ENCODE measurements at regions not wholly inside any gene's neighbourhood (a gene's known extent, or its start where the extent isn't known, plus 50 kb on each side); places are given as distances from the start of the nearest gene placed in this dataset.
"Not testable (repeated sequence)": the region's sequence is repeated elsewhere in the genome, so short reads cannot be mapped to it uniquely, and the experiment has no call there.

DNA sequence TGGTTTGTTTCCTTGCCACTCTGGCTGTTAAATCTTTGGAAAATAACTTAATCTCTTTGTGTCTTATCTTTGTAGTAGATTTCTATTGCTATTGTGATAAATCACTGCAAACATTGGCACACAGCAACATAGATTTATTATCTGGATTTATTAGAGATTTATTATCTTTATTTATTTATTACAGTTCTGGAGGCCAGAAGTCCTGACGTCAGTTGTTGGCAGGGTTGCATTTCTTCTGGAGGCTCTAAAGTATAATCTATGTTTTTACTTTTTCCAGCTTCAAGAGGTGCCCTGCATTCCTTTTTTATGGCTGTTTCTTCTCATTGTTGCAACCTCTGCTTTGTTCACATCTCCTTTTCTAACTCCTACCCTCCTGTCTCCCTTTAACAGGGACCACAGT lies 542.8 kb downstream of the GRXCR1 start:
- no peak for DNase-seq (ENCODE audit: low read depth)

DNA sequence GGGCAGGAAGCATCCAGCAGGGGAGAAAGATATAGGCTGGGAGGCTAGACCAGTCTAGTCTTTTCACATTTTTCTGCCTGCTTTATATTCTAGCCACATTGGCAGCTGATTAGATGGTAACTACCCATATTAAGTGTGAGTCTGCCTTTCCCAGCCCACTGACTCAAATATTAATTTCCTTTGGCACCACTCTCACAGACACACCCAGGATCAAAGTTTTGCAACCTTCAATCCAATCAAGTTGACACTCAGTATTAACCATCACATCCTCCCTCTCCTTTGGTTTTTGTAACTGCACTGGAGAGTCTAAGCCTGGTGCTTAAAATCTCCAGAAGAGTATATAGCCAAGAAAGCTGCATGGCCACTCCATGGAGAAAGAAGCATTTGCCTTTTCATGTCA lies 560.4 kb downstream of the GRXCR1 start:
- no peak for DNase-seq (ENCODE audit: low read depth)

DNA sequence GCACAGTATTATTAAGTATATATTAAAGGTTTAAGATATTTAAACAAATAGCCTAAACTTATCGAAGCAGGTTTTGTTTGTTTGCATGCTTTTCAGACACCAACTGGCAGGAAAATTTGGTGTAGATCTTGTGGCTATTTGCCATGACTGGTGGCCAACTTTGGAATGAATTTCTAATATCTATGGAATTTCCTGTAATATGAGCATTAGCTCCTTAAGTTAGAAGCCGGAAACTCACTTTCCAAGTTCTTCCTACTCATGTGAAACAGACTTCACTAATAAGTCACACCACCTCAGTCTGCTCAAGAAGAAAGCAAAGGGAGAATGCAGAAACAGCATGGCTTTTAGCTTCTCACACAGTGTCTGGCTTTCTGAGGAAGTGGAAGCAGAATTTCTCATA lies 563.9 kb downstream of the GRXCR1 start:
- DNase-seq (ENCODE audit: low read depth): no peak

DNA sequence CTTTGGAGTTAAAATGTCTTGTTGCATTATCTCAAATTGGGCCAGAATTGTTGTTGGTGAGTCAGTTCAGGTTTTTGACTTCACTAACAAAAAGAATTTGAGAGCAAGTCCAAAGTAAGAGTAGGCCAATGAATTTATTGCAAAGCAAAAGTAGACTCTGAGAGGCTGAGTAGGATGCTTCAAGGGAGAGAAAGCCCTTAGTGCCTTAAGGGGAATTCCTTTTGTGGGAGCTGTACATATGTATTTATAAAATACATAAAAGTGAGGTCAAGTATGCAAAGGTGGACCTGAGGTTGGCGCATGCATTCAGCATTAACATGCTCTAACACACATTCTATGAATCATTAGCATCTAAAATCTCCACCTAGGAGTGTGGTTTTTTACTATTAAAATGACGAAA lies 565.4 kb downstream of the GRXCR1 start:
- DNase-seq (ENCODE audit: low read depth): no peak

DNA sequence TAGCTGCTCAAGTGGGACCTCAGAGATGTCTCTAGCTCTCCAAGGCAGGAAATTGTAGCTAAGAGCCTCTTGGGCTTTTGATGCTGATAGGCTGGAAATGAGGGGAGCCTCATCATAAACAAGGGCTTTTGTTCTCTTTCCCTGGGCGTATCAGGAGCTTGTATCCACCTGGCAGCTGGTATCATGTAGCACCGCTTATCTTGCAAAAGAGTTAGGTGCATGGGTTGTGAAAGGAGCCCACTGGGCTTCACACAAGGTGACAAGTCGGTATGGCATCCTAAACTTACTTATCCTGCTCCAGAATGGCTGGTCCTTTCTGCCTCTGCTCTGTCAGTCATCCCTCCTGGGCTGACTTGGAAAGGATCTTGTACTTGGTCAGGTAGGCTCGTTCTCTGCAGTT lies 565.8 kb downstream of the GRXCR1 start:
- DNase-seq (ENCODE audit: low read depth): no peak

DNA sequence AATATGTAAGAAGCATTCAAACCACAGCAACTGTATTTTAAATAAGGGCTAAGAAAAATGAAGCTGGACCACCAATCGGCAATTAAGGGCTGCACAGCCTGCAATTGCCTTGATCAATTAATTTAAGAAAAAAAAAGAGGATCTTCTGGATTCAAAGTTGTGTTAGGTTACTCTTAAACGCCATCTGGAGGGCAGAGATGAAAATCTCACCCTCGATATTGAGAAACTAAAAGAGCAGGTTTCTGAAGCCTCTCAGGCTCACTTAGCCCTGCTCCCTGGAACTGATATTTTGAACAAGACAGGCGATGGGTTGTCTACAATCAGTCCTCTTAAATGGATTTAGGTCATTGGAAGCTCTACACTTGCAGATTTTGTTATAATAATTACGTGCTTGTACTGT lies 579.4 kb downstream of the GRXCR1 start:
- no peak for DNase-seq (ENCODE audit: low read depth)

DNA sequence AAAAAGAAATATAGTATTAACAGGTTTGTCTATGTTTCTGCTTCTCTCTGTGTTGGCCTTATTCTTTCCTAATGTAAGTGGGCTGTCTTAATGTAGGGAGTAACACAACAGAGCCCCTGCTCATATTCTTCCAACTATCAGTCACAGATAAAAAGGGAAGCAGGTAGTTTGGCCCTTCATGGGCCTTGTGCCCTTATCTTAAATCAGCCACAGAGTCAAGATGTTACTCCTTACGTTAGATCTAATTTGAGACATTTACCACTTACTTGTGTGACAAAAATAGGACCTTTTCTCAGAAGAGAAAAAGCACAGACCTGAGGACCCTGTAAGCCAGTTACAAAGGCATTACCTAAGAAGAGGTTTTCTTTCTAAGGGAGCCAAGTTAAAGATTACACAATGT lies 589.0 kb downstream of the GRXCR1 start:
- no peak for DNase-seq (ENCODE audit: low read depth)

DNA sequence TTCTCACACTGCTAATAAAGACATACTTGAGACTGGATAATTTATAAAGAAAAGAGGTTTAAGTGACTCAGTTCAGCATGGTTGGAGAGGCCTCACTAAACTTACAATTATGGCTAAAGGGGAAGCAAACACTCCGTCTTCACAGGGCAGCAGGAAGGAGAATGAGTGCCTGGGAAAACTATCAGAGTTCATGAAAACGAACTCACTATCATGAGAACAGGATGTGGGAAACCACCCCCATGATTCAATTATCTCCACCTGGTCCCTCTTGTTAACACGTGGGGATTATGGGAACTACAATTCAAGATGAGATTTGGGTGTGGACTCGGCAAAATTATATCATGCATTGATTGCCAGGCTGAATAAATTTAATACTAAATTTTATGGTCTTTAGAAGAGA lies 592.7 kb downstream of the GRXCR1 start:
- no peak for DNase-seq (ENCODE audit: low read depth)

DNA sequence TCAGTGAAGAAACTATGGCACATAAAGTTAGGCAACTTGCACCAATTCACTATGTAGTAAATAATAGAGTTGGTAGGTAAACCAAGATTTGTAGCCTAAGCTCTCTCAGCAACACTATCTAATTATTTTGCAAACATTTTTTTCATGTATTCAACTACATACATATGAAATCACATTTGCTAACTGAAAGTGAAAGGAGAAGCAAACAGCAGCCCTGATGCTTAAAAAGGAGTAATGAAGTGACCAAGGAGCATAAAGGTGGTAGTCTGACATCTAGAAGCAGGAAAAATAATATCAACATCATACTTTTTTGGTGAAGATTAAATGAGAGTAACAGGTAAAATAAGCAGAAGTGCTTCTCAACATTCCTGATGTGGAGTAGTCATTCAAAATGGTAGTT lies 603.7 kb downstream of the GRXCR1 start:
- DNase-seq (ENCODE audit: low read depth): no peak

DNA sequence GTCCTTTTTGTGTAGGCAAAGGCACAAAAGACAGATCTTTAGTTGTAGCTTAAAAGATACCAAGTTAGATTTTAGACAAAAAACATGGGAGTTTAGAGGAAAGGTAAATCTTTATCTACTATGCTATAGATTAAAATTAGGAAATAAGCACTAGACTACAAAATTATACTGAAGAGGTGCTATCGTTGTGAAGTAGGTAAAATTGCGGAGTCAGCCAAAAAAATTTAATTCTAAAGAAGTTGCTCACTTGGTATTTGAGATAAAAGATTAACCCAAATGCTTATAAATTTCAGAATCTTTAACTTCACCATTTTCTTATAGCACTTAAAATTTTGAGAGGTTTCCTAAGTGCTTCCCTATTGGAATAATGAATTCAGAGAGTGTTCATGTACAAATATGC lies 604.1 kb downstream of the GRXCR1 start:
- no peak for DNase-seq (ENCODE audit: low read depth)

DNA sequence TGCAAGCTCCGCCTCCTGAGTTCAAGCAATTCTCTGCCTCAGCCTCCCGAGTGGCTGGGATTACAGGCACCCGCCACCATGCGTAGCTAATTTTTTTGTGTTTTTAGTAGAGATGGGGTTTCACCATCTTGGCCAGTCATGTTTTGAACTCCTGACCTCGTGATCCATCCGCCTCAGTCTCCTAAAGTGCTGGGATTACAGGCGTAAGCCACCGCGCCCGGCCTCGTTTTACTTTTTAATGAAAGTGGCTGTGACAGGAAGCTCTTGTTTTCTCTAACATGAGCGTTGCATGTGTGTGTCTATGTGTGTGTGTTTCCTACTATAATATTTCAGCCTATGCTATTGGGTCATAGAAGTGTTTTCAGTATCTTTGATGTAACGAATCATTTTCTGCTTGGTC lies 613.3 kb downstream of the GRXCR1 start:
- DNase-seq (ENCODE audit: low read depth): not testable (repeated sequence)

DNA sequence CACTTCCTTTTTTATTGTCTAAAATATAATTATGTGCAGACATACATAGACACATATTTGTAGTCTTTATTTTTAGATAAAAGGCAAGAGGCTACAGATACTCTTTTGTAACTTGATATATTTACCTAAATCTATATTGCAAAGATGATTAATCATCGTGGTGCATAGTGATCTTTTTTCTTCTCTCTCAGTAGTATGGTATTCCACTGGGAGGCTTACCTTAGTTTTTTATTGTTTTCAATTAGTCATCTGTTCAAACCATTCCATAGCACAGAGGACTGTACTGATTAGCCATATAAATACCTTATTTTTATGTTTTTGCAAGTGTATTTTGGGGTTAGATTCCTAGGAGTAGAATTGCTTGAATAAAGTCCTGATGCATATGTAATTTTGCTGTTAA lies 619.7 kb downstream of the GRXCR1 start:
- DNase-seq (ENCODE audit: low read depth): no peak

DNA sequence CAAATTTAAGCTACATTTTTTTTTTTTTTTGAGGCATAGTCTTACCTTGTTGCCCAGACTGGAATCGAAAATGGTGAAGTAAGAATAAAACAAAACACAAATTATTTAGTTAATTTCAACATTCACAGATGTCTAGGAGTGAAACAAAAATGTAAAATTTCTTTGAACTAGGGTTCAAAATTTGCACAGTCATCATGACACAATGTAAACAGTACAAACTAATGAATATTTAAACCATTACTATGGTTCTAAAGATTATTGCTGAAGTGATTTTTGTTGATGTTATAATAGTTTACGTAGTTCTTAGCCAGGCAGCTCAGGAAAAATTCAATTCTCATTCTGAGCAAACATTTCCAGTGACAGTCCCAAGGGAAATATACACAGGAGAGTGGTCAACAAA lies 633.1 kb downstream of the GRXCR1 start:
- DNase-seq (ENCODE audit: low read depth): no peak

DNA sequence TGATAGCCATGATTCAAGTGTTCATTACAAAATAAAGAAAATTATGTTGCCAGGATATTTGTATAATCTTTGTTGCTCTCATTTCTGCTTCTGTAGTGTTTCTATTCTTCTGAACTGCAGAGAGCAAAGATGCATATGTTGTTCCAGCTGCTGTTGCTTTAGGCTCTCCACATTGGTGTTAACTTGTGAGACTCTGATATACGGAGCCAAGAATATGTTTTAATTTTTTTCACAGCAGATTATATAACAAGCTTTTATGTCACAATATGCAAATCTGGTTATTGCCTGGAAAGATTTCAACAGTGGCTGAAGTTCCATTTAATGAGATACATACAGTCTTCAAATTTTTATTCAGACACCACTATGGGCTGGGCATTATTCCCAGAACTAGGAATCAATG lies 655.0 kb downstream of the GRXCR1 start:
- DNase-seq (ENCODE audit: low read depth): no peak

DNA sequence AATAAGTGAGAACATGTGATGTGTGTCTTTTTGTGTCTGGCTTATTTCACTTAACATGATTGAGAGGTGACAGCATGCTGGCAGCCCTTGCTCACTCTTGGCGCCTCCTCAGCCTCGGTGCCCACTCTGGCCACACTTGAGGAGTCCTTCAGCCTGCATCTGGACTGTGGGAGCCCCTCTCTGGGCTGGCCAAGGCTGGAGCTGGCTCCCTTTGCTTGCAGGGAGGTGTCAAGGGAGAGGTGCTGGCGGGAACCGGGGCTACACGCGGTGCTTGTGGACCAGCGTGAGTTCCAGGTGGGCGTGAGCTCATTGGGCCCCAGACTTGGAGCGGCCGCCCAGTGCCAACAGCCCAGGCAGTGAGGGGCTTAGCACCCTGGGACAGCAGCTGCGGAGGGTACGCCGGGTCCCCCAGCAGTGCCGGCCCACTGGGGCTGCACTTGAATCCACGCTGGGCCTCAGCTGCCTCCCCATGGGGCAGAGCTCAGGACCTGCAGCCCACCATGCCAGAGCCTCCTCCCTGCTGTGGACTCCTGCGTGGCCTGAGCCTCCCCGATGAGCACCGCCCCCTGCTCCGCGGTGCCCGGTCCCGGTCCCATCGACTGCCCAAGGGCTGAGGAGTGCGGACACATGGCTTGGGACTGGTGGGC lies 658.6 kb downstream of the GRXCR1 start:
- DNase-seq (ENCODE audit: low read depth): no peak

DNA sequence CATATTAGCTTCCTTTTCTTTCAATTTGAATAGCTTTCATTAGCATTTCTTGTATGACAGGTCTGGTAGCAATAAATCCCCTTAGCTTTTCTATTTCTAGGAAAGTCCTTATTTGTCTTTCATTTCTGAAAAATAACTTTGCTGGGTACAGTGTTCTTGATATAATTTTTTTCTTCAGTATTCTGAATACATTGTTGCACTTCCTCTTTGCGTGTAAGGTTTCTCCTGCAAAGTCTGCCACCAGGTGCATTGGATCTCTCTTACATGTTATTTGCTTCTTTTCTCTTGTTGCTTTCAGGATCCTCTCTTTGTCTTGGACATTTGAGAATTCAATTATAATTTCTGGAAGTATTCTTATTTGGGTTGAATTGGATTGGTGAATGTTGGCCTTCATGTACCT lies 663.7 kb downstream of the GRXCR1 start:
- DNase-seq (ENCODE audit: low read depth): no peak

DNA sequence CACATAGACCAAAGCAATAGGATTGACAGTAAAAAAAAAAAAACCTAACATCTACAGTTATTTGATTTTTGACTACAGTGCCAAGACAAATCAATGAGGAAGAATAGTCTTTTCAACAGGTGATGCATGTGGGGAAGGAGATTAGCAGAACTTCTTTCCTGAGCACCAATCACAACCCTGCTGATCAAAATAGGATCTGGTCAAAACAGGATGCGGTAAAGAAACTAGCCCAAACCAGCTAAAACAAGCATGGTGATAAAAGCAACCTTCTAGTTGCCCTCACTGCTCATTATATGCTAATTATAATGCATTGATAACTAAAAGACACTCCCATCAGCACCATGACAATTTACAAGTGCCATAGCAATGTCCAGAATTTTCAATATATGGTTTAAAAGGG lies 667.5 kb downstream of the GRXCR1 start:
- no peak for DNase-seq (ENCODE audit: low read depth)

DNA sequence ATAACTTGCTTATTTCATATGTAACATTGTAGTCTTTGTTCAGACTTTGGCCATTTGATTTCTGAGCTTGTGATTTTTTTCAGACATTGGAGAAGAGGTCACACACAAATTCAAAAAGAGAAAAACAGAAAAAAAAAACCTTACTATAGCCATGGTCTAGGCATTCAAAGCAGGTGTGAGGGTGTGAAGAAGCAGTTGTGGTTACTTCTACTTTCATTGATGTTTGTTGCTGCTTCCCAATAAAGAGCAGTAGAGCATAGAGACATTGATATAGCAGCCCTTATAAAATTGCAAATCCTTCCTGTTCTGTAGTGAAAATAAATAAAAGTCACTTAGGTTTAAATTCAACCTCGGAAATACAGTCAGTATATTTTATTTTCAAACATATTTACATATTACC lies 671.6 kb downstream of the GRXCR1 start:
- no peak for DNase-seq (ENCODE audit: low read depth)

DNA sequence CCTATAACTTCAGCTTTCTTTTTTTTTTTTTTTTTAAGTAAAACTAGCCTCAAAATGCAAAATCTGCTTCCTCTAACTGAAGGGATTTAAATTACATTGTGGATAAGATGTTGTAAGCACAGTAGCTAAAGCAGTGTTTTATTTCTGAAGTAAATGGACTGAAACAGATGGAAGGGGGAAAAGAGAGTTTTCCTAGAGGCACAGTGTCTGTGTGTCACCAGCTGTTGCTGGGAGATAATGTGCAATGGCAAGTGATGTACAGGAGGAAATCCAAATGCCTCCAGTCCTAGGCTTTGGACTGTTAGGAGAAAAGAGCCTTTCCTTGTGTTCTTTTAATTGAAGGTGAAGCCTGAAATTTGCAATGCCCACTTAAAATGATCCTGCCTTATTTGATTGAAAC lies 672.1 kb downstream of the GRXCR1 start:
- DNase-seq (ENCODE audit: low read depth): no peak

DNA sequence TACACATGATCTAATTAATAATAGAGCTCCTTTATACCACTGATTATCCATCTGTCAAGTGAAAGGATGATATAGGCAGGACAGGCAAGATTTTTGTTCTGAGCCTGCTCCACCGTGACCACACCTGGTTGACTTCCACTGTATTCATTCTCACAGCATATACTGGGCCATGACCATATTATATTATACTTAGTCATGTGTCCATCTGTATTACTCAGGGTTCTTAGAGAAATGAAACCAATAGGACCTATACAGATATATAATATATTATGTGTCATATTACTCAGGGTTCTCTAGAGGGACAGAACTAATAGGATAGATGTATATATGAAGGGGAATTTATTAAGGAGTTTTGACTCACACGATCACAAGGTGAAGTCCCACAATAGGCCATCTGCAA lies 675.1 kb downstream of the GRXCR1 start:
- DNase-seq (ENCODE audit: low read depth): no peak

DNA sequence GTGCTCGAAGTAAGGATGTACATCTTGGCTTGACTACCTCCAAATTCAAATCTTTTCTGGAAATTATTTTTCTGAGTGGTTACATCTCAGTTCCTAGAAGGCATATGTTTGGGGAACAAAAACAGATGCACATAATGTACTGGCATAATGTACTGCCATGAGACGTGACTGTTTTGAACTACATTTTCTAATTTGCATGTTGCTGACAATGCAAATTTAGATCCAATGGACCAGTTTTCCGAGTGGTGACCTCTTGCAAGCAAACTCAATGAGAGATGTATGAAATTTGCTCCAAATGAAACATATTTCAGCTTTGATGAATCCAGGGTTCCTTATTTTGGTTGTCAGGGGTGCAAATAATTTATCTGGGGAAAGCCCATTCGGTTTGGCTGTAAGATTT lies 694.3 kb downstream of the GRXCR1 start:
- no peak for DNase-seq (ENCODE audit: low read depth)

DNA sequence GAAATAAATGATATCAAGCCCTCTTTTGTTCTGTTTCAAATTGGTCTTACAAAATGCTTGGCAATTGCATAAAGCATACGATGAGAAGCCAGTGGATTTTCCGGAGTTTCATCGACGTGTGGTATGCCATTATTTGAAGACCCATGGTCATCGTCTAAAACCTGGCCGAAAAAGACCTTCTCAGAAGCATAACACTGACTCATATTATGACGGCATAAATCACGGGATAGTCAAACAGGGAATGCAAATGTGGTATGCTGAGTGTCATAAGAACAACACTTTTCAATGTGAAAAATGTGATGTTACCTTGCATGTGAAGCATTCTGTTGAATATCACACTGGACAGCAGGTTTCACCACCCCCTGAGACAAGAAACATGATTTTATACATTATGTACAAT lies 695.2 kb downstream of the GRXCR1 start:
- no peak for DNase-seq (ENCODE audit: low read depth)

DNA sequence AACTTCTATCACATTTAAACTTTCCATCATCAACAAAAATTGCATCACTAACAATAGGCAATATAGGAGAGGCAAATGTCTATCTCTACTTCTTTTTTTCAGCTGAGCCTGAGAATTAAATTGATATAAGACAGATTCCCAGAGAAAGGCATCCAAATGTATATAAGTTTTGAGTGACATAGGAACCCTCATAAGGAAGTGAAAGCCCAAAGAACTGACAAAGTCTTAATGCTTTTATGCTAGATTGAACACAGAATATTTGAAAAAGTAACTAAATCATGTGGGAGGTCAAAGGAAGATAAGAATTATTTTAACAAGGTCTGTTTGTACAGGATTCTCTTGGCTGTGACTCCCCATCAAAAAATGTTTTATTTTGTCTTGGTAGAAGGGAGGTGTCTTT lies 714.9 kb downstream of the GRXCR1 start:
- DNase-seq (ENCODE audit: low read depth): no peak

DNA sequence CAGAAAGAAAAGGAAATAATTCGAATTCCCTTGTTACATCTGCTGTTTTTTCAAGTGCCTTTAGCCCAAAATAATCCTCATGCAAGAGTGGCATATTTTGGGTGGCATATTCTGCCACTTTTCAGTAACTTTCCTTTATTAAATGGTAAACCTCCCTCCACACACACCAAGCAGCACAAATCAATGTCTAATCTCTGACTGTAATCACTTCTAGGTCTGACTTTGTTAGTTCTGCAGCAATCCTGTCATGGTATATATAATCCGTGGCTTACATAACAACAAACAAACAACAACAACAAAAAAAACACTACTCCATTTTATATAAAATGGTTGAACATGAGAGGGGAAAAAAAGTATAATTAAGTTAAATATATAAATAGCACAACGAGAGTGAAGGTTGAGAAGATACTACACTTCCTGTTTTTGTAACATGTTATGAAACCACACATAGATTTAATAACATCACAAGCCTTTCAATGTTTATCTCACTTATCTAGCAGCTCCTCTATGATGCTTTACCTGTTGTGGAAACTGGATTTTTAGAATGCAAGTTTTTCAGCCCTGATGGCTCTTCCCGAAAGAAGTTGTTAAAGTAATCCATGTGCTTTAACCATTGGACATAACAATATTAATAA lies 715.4 kb downstream of the GRXCR1 start:
- DNase-seq (ENCODE audit: low read depth): no peak

All from activated T-cell treated with anti-CD3 and anti-CD28 coated beads for 24 hours (primary cell).